MM.1S (cell line): ENCODE measurements at regions not wholly inside any gene's neighbourhood (a gene's known extent, or its start where the extent isn't known, plus 50 kb on each side); places are given as distances from the start of the nearest gene placed in this dataset.

Experiments
- DNase-seq: peaks from one replicate; pipeline ENCODE4 v3.0.0-alpha.2; 2015
- H2AFZ ChIP-seq: fragments of 300-600 bp; sonication (generic); 2 replicates; pipeline ENCODE4 v1.6.0; 2016; ENCODE audit warnings: antibody characterized with exemption, low read length
- H3F3A ChIP-seq: fragments of 300-600 bp; sonication (generic); 2 replicates; pipeline ENCODE4 v1.6.1; 2016; ENCODE audit warnings: mild to moderate bottlenecking, antibody characterized with exemption, low read length, moderate library complexity, mixed read lengths; ENCODE audit not compliant: insufficient read depth
- H3K27ac ChIP-seq: fragments of 300-600 bp; sonication (generic); 2 replicates; pipeline ENCODE4 v1.5.1; 2016; ENCODE audit warnings: mild to moderate bottlenecking, low read length
- H3K27me3 ChIP-seq: fragments of 300-600 bp; sonication (generic); replicated peaks from 2 replicates; pipeline ENCODE4 v1.6.0; 2016; ENCODE audit warnings: low read length; ENCODE audit not compliant: insufficient read depth
- H3K36me3 ChIP-seq: fragments of 300-600 bp; sonication (generic); replicated peaks from 2 replicates; pipeline ENCODE4 v1.6.1; 2016; ENCODE audit warnings: mild to moderate bottlenecking, low read length, mixed read lengths; ENCODE audit not compliant: insufficient read depth
- H3K4me1 ChIP-seq: fragments of 300-600 bp; sonication (generic); 2 replicates; pipeline ENCODE4 v1.6.1; 2016; ENCODE audit warnings: low read length, mixed read lengths
- H3K4me2 ChIP-seq: fragments of 300-600 bp; sonication (generic); 2 replicates; pipeline ENCODE4 v1.6.0; 2016; ENCODE audit warnings: low read depth, low read length
- H3K4me3 ChIP-seq: fragments of 300-600 bp; sonication (generic); 2 replicates; pipeline ENCODE4 v1.5.1; 2016; ENCODE audit warnings: low read length, mixed read lengths
- H3K79me2 ChIP-seq: fragments of 300-600 bp; sonication (generic); 2 replicates; pipeline ENCODE4 v1.6.1; 2016; ENCODE audit warnings: mixed run types, low read length, mixed read lengths
- H3K9ac ChIP-seq: fragments of 300-600 bp; sonication (generic); 2 replicates; pipeline ENCODE4 v1.6.1; 2016; ENCODE audit warnings: low read length, mixed read lengths
- H3K9me2 ChIP-seq: fragments of 300-600 bp; sonication (generic); replicated peaks from 2 replicates; pipeline ENCODE4 v1.6.1; 2016; ENCODE audit warnings: mild to moderate bottlenecking, low read length, mixed read lengths; ENCODE audit not compliant: insufficient read depth
- H3K9me3 ChIP-seq: fragments of 300-600 bp; sonication (generic); replicated peaks from 2 replicates; pipeline ENCODE4 v1.6.1; 2016; ENCODE audit warnings: mild to moderate bottlenecking, low read length, mixed read lengths; ENCODE audit not compliant: insufficient read depth
- H4K20me1 ChIP-seq: fragments of 300-600 bp; sonication (generic); 2 replicates; pipeline ENCODE4 v1.6.1; 2016; ENCODE audit warnings: mild to moderate bottlenecking, low read length, moderate library complexity, mixed read lengths; ENCODE audit not compliant: insufficient read depth
- EZH2 ChIP-seq: fragments of 300-600 bp; sonication (generic); optimal IDR thresholded peaks from 2 replicates; pipeline ENCODE3; 2017; ENCODE audit warnings: low read depth, mild to moderate bottlenecking, antibody characterized with exemption, low read length, mixed read lengths
- EZH2phosphoT487 ChIP-seq: fragments of 300-600 bp; sonication (generic); IDR thresholded peaks from 2 replicates; pipeline ENCODE4 v1.6.1; 2018; ENCODE audit warnings: antibody characterized with exemption, low read length
- TF ChIP-seq, protein P1 (sequence below): fragments of 300-600 bp; sonication (generic); IDR thresholded peaks from 2 replicates; pipeline ENCODE4 v1.5.1; 2016; ENCODE audit warnings: antibody characterized with exemption, low read length, mixed read lengths

DNA sequence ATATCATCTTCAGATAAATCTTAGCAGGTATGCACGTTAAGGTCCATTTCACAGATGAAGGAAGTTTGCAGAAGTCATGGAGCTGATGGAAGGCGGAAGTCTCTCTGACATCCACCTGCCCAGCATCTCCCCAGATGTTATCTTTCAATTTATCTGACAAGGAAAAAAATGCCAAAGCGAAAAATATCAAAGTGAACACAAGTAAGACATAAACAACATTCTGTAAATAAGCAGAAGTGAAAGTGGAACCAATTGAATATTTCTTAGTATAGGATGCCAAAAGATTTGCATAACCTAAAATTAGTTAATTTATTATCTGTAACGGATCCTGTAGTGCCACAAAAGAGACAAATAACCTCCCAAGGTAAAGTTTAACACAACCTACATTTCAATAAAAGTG lies 73.6 kb upstream of the NEBL start:
- H3K9ac ChIP-seq: no peak overlapping the region
- H3K9me3 ChIP-seq: no peaks in the 10 kb centered on the region
- peak overlapping the region; percentile 25; the same call in 1 of the 2 replicates for H3K27ac ChIP-seq
- H3K9me2 ChIP-seq: no peaks in the 10 kb centered on the region
- TF ChIP-seq EZH2 (no peak), EZH2phosphoT487 (no peak)
- TF ChIP-seq, protein P1, sequence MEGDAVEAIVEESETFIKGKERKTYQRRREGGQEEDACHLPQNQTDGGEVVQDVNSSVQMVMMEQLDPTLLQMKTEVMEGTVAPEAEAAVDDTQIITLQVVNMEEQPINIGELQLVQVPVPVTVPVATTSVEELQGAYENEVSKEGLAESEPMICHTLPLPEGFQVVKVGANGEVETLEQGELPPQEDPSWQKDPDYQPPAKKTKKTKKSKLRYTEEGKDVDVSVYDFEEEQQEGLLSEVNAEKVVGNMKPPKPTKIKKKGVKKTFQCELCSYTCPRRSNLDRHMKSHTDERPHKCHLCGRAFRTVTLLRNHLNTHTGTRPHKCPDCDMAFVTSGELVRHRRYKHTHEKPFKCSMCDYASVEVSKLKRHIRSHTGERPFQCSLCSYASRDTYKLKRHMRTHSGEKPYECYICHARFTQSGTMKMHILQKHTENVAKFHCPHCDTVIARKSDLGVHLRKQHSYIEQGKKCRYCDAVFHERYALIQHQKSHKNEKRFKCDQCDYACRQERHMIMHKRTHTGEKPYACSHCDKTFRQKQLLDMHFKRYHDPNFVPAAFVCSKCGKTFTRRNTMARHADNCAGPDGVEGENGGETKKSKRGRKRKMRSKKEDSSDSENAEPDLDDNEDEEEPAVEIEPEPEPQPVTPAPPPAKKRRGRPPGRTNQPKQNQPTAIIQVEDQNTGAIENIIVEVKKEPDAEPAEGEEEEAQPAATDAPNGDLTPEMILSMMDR: no peak
- H3K4me1 ChIP-seq: peaks cover 20% of the 10 kb centered on the region
- peaks cover 13% of the 10 kb centered on the region for H3F3A ChIP-seq
- no peak overlapping the region for H2AFZ ChIP-seq
- peak; percentile 53 for DNase-seq
- H3K27me3 ChIP-seq: no peaks in the 10 kb centered on the region
- no peaks in the 10 kb centered on the region for H4K20me1 ChIP-seq
- H3K4me3 ChIP-seq: no peak overlapping the region; the same call in 1 of the 2 replicates
- no peaks in the 10 kb centered on the region for H3K79me2 ChIP-seq
- H3K36me3 ChIP-seq: no peaks in the 10 kb centered on the region
- peak overlapping the region; percentile 57; the same call in 1 of the 2 replicates for H3K4me2 ChIP-seq

DNA sequence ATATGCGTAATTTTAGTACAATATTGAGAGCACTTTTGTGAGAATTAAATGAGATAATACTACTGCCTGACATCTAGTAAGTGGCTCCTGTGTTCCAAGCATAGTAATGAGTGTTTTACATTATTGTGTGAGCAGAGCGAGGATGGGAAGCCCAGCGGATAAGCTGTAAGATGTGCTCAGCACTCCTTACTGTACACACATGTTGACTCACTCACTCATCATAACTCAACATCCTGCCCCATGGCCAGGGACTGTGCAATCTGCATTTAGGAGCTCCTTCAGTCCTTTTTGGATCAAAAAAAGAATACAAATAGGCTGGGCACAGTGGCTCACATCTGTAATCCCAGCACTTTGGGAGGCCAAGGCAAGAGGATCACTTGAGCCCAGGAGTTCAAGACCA lies 72.9 kb upstream of the NEBL start:
- Histone ChIP-seq H3K9me2 (no peaks in the 10 kb centered on the region), H3K4me1 (peaks cover 15% of the 10 kb centered on the region), H4K20me1 (no peaks in the 10 kb centered on the region), H3K4me2 (no peak overlapping the region), H3K36me3 (no peaks in the 10 kb centered on the region), H3K9ac (no peak overlapping the region), H3K79me2 (no peaks in the 10 kb centered on the region), H3K27me3 (no peaks in the 10 kb centered on the region), H3K4me3 (no peak overlapping the region), H2AFZ (no peak overlapping the region), H3K9me3 (no peaks in the 10 kb centered on the region), H3F3A (peaks cover 7% of the 10 kb centered on the region), H3K27ac (no peak overlapping the region)
- no peak for DNase-seq
- no peak for TF ChIP-seq EZH2phosphoT487
- TF ChIP-seq, protein P1: no peak
- no peak for TF ChIP-seq EZH2

DNA sequence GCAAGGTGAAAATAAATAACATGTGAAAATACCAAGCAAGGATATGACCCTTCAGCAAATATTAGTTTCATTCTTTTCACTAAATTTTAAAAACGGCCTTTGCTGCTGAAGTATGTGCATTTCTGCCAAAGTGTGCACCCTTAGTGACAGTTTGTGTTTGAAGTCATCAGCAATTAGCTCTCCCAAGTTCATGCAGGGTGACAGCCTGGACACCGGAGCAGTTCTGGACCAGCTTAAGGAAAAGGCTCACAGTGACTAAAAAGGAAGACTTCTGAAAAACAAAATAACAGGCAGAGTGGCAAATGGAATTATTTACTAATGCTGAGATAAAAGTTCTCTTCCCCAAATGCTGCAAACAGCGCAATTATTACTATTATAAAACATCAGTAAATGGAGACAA lies 69.3 kb upstream of the NEBL start:
- peaks cover 4% of the 10 kb centered on the region for H3F3A ChIP-seq
- no peaks in the 10 kb centered on the region for H4K20me1 ChIP-seq
- no peak overlapping the region for H3K27ac ChIP-seq

More for the DNA sequence above, 69.3 kb upstream of the NEBL start:
- H2AFZ ChIP-seq: no peak overlapping the region
- TF ChIP-seq EZH2 (no peak), EZH2phosphoT487 (no peak)
- TF ChIP-seq, protein P1: no peak
- H3K4me2 ChIP-seq: no peak overlapping the region
- no peaks in the 10 kb centered on the region for H3K36me3 ChIP-seq
- H3K4me1 ChIP-seq: peaks cover 6% of the 10 kb centered on the region; the same call in 1 of the 2 replicates
- no peak for DNase-seq
- H3K9ac ChIP-seq: no peak overlapping the region
- H3K9me2 ChIP-seq: no peaks in the 10 kb centered on the region
- H3K9me3 ChIP-seq: no peaks in the 10 kb centered on the region
- no peak overlapping the region for H3K4me3 ChIP-seq
- no peaks in the 10 kb centered on the region for H3K27me3 ChIP-seq
- no peaks in the 10 kb centered on the region for H3K79me2 ChIP-seq
